ENCODE measurements at regions not wholly inside any gene's neighbourhood (a gene's known extent, or its start where the extent isn't known, plus 50 kb on each side); places are given as distances from the start of the nearest gene placed in this dataset.

GRCh38 chr2:198347946-198348345 is 543.6 kb downstream of the PLCL1 start:
- Histone ChIP-seq H3K4me1 (ENCODE audit: insufficient read depth, low read length, poor library complexity, severe bottlenecking) (no peaks in the 10 kb centered on the region), H3K36me3 (ENCODE audit: insufficient read depth, low read length, poor library complexity, severe bottlenecking) (no peaks in the 10 kb centered on the region), H3K9me3 (ENCODE audit: low read depth, low read length, poor library complexity, severe bottlenecking) (no peaks in the 10 kb centered on the region), H3K27ac (ENCODE audit: low read depth, low read length, poor library complexity, severe bottlenecking) (no peak overlapping the region), H3K4me3 (ENCODE audit: low read depth, low read length, poor library complexity, severe bottlenecking) (no peak overlapping the region), H3K27me3 (replicated peaks; ENCODE audit: insufficient read depth, low read depth, low read length, poor library complexity) (peaks cover 19% of the 10 kb centered on the region)
- no peak for TF ChIP-seq EZH2 (IDR thresholded peaks at IDR 0.05; ENCODE audit: borderline replicate concordance, low read depth, low read length, poor library complexity, severe bottlenecking)
- TF ChIP-seq CTCF (conservative IDR thresholded peaks at IDR 0.05; ENCODE audit: low read depth, low read length): no peak
- BruUV-seq (replicated peaks): no TSS peak
- CTCF ChIA-PET: no interaction called here
- POLR2A ChIA-PET (ENCODE audit: low non-redundant PET): interaction anchor here (0.6 kb wide), 1 partner anchor 54 kb away, joined by 3 read pairs; no protein-coding TSS in a partner anchor
- no peak for DNase-seq (ENCODE audit: low spot score)
- intact Hi-C loops (cut with micrococcal nuclease; ENCODE audit: unreplicated experiment): no loop called here

GRCh38 chr2:198347349-198347748 is 543.0 kb downstream of the PLCL1 start:
- H3K27me3 ChIP-seq (replicated peaks; ENCODE audit: insufficient read depth, low read depth, low read length, poor library complexity): peaks cover 18% of the 10 kb centered on the region
- no peak overlapping the region for H3K27ac ChIP-seq (ENCODE audit: low read depth, low read length, poor library complexity, severe bottlenecking)
- CTCF ChIA-PET: no interaction called here

GRCh38 chr2:198343471-198343870 is 539.1 kb downstream of the PLCL1 start:
- TF ChIP-seq EZH2 (IDR thresholded peaks at IDR 0.05; ENCODE audit: borderline replicate concordance, low read depth, low read length, poor library complexity, severe bottlenecking) (no peak), CTCF (conservative IDR thresholded peaks at IDR 0.05; ENCODE audit: low read depth, low read length) (no peak)
- POLR2A ChIA-PET (ENCODE audit: low non-redundant PET): no interaction called here

More at GRCh38 chr2:198347349-198347748, 543.0 kb downstream of the PLCL1 start:
- H3K4me3 ChIP-seq (ENCODE audit: low read depth, low read length, poor library complexity, severe bottlenecking): no peak overlapping the region
- POLR2A ChIA-PET (ENCODE audit: low non-redundant PET): no interaction called here
- no peaks in the 10 kb centered on the region for H3K4me1 ChIP-seq (ENCODE audit: insufficient read depth, low read length, poor library complexity, severe bottlenecking)
- BruUV-seq (replicated peaks): no TSS peak
- no peak for TF ChIP-seq EZH2 (IDR thresholded peaks at IDR 0.05; ENCODE audit: borderline replicate concordance, low read depth, low read length, poor library complexity, severe bottlenecking)
- no peak for TF ChIP-seq CTCF (conservative IDR thresholded peaks at IDR 0.05; ENCODE audit: low read depth, low read length)
- H3K36me3 ChIP-seq (ENCODE audit: insufficient read depth, low read length, poor library complexity, severe bottlenecking): no peaks in the 10 kb centered on the region
- no peaks in the 10 kb centered on the region for H3K9me3 ChIP-seq (ENCODE audit: low read depth, low read length, poor library complexity, severe bottlenecking)
- intact Hi-C loops (cut with micrococcal nuclease; ENCODE audit: unreplicated experiment): no loop called here
- no peak for DNase-seq (ENCODE audit: low spot score)

More at GRCh38 chr2:198343471-198343870, 539.1 kb downstream of the PLCL1 start:
- Histone ChIP-seq H3K27ac (ENCODE audit: low read depth, low read length, poor library complexity, severe bottlenecking) (no peak overlapping the region), H3K9me3 (ENCODE audit: low read depth, low read length, poor library complexity, severe bottlenecking) (no peaks in the 10 kb centered on the region), H3K27me3 (replicated peaks; ENCODE audit: insufficient read depth, low read depth, low read length, poor library complexity) (peaks cover 32% of the 10 kb centered on the region), H3K36me3 (ENCODE audit: insufficient read depth, low read length, poor library complexity, severe bottlenecking) (no peaks in the 10 kb centered on the region), H3K4me1 (ENCODE audit: insufficient read depth, low read length, poor library complexity, severe bottlenecking) (no peaks in the 10 kb centered on the region), H3K4me3 (ENCODE audit: low read depth, low read length, poor library complexity, severe bottlenecking) (no peak overlapping the region)
- intact Hi-C loops (cut with micrococcal nuclease; ENCODE audit: unreplicated experiment): no loop called here
- no TSS peak for BruUV-seq (replicated peaks)
- CTCF ChIA-PET: no interaction called here
- DNase-seq (ENCODE audit: low spot score): no peak

All from A673 (cell line).